ENCODE measurements at regions not wholly inside any gene's neighbourhood (a gene's known extent, or its start where the extent isn't known, plus 50 kb on each side); places are given as distances from the start of the nearest gene placed in this dataset.
"Not testable (repeated sequence)": the region's sequence is repeated elsewhere in the genome, so short reads cannot be mapped to it uniquely, and the experiment has no call there.

DNA sequence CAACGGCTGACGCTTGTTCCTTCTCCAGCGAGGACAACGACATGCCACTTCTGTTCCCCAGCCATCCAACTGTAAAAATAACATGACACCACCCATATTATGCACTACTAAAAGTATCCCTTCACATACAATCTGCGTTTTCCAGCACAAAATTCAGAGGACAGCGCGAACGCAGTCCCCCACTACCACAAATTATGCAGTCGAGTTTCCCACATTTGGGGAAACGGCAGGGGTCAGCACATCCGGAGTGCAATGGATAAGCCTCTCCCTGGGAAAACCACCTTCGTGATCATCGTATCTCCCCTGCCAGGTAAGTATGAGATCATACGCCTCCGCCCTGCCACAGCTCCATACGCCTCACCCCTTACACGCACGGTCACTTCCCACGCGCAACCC lies 120.9 kb downstream of the PPIAL4G start:
- intact Hi-C loops (cut with micrococcal nuclease): no loop called here

- intact Hi-C loops (cut with micrococcal nuclease): loop anchor here (2.0 kb wide), 1 partner anchor 17 kb away; no protein-coding TSS in a partner anchor
Observed at GRCh38 chr1:148361427-148362215, 121.5 kb downstream of the PPIAL4G start.

GRCh38 chr1:148357037-148357436 lies 126.1 kb downstream of the PPIAL4G start:
- intact Hi-C loops (cut with micrococcal nuclease): no loop called here

DNA sequence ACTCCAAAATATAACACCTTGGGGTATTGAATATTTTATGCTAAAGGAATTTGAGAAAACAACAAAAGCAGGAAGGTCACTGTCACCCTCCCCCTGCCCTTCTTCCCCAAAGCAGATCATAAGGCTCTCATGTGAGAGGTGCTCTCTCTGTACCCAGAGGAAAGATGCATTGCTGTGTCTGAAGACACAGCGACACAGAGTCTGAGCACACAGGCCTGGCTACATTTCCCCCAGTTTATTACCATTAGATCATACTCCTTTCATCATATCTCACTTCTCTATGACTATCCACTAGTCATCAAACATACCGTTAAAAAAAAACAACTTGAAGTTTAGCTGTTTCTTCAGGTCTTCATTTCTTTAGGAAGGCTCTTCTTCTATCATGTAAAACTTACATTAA lies 127.1 kb downstream of the PPIAL4G start:
- intact Hi-C loops (cut with micrococcal nuclease): no loop called here

GRCh38 chr1:148354913-148355308 lies 128.2 kb downstream of the PPIAL4G start:
- intact Hi-C loops (cut with micrococcal nuclease): loop anchor here (1.0 kb wide), 1 partner anchor 9 kb away; no protein-coding TSS in a partner anchor

DNA sequence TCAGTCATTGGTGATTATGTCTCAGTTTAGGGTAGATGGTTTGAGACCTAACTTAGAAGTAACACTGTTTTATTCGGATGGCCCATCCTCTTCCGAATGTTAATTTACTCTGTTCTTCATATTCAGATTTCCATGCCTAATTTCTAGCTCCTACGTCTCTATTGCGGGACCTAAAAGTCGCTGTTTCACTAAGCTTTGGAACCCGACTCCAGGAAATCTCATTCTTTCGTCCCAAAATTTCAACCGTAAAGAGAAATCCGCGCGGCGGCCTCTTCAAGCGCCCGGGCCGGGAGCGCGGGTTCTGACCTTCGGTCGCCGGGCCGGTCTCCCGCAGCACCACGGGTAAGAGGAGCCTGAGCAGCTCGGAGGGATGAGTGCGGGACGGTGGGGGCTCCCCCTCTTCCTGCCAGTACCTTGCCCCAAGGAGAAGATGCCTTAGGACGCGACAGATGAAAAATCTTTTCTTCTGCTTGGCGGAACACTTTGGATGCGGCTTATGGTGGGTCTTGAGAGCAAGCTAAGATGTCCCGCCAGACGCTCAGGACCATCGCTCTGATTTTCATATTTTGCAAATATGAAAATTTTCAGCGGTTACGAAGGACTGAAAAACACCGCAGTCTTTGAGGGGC lies 128.7 kb downstream of the PPIAL4G start:
- intact Hi-C loops (cut with micrococcal nuclease): loop anchor here (1.0 kb wide), 1 partner anchor 8 kb away; no protein-coding TSS in a partner anchor

- intact Hi-C loops (cut with micrococcal nuclease): loop anchor here (1.0 to 2.0 kb wide), 2 partner anchors 7 to 17 kb away; no protein-coding TSS in a partner anchor
Observed at GRCh38 chr1:148353461-148354283, 129.4 kb downstream of the PPIAL4G start.

DNA sequence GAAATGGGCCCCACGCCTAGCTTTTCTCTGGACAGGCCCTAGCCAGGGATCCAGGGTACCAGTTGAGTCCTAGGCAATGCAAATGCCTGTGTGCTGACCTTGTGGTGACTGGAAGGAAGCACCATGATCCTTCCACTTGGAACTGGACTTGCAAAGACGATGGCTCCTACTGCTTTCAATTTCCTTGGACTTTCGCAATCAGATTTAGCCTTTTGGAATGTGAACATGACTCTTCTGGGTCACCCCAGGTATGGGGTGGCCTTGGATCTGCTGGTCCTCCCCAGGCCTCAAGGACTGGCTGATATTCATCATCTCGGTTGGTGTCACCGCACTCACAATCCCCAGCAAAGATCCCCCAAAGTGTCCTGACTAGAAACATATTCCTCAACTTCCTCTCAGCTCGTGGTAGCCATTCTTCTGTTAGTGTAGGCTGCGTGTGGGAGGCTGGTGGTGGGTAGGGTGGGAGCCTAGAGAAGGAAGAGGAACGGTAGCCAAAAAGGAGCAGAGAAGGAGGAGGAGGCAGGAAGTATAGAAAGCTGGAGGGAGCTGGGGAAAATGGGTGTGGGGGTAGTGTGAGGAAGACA lies 130.5 kb downstream of the PPIAL4G start:
- intact Hi-C loops (cut with micrococcal nuclease): loop anchor here (2.0 kb wide), 1 partner anchor 16 kb away; no protein-coding TSS in a partner anchor

- intact Hi-C loops (cut with micrococcal nuclease): no loop called here
Observed at GRCh38 chr1:148347781-148348180, 135.3 kb downstream of the PPIAL4G start.

GRCh38 chr1:148345659-148346151 lies 137.4 kb downstream of the PPIAL4G start:
- intact Hi-C loops (cut with micrococcal nuclease): loop anchor here (1.0 to 2.0 kb wide), 3 partner anchors 9 to 39 kb away; no protein-coding TSS in a partner anchor

DNA sequence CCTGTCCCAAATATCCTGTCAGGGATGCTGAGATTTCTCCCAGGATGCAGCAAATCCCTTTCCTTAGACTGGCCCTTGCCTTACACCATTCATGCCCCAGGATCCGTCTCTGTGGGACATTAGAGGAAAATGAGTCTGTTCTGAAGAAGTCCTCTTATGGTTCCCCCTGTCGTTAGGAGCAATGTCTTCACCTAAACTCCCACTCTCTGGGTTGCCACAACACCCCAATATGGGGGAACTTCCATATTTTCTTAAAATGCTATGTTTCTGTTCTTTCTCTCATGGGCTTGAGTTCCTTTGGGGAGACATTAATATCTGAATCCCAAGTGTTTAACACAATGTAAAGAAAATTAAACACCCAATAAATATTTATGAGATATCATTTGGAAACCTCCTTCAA lies 138.5 kb downstream of the PPIAL4G start:
- intact Hi-C loops (cut with micrococcal nuclease): loop anchor here (2.0 kb wide), 2 partner anchors 16 to 40 kb away; no protein-coding TSS in a partner anchor

- intact Hi-C loops (cut with micrococcal nuclease): not testable (repeated sequence)
Observed at GRCh38 chr1:148341729-148342128, 141.4 kb downstream of the PPIAL4G start.

DNA sequence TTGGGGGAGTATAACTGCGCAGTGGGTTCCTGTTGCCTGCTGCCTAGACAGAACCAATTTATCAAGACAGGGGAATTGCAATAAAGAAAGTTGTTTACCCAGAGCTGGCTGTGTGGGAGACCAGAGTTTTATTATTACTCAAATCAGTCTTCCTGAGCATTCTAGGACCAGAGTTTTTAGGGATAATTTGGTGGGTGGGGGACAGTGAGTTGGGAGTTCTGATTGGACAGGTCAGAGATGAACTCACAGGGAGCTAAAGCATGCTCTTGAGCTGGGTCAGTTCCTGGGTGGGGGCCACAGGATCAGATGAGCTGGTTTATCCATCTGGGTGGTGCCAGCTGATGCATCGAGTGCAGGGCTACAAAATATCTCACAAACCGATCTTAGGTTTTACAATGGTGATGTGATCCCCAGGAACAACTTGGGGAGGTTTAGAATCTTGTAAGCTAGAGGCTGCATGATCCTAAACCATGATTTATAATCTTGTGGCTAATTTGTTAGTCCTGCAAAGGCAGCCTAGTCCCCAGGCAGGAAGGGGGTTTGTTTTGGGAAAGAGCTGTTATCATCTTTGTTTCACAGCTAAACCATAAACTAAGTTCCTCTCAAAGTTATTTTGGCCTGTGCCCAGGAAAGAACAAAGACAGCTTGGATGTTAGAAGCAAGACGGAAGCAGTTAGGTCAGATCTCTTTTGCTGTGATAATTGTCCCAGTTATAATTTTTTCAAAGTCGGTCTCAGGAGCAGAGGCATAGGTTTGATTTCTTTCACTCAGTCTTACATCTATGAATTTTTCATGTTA lies 146.8 kb downstream of the PPIAL4G start:
- intact Hi-C loops (cut with micrococcal nuclease): loop anchor here (2.0 to 10.0 kb wide), 3 partner anchors 16 to 1252 kb away; partner anchors contain the start of gene CHD1L

DNA sequence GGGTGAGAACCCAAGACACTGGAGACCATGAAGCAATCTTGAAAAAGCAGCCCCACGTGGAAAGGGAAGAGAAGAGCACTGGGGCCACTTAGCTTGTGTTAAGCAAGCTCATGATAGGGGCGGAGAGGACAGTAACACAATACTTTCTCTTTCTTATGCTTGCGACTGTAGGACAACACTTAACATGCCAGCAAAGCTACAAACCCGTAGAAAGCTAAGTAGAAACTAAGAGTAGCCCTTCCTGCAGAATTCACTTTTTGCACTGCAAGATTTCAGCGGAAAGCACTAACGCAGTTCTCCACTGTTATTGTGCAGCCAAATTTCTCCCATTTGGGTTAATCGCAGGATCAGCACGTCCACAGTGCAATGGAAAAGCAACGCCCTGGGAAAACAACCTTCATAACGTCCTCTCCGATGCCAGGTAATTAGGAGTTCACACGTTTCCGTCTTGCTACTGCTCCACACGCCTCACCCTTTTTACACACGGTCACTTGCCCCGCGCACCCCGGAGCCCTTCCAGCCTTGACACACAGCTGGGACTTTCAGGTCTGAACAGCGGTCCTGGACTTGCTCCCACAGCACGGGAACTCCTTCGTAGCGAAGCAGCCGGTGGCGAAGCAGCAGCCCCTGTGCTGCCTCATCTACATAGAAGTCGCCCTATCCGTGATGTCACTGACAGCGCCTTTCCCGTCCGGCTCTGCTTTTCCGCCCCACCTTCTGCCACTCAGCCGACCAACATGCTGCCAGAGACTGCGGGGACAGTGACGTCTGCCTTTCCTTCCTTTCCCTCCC lies 148.6 kb downstream of the PPIAL4G start:
- intact Hi-C loops (cut with micrococcal nuclease): loop anchor here (1.0 to 10.0 kb wide), 4 partner anchors 30 to 1250 kb away; partner anchors contain the start of gene CHD1L

DNA sequence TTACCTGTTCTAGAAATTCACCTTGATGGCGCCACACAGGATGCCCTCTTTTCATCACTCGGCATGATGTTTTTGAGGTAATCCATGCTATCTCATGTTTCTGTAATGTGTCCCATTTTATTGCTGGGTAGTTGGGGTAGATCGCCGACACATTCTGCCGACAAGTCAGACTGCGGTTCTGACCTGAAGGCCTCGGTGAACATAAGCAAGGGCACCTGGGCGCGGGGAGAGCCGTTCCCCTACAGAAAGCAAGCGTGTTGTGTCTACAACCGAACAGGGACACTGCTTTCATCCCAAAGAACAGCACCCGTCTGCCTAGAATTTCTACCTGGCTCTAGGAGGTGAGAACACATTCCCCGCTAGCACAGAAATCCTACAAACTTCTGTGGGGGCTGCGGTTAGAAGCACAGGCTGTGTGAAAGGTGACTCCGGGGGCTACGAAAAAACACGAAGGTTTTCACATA lies 149.2 kb downstream of the PPIAL4G start:
- intact Hi-C loops (cut with micrococcal nuclease): loop anchor here (1.0 to 10.0 kb wide), 4 partner anchors 30 to 1249 kb away; partner anchors contain the start of gene CHD1L

DNA sequence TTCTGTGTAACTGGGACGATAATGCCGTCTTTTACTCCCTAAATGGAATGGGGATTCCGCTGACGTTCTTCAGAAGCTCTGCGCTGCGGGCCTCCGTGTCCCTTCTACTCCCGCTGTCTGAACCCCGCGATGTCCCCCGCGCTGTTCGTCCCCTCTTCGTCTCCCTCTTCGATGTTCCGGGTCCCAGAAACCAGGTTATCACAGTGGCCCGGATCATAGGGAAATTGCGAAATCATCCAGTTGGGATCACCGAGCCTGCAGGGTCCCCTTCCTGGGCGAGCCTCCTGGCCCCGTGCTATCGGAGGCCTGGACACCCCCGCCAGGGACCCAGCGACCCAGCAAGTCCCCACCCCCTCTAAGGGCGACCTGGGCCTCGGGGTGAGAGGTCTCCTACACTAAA lies 154.2 kb downstream of the PPIAL4G start:
- intact Hi-C loops (cut with micrococcal nuclease): no loop called here

- intact Hi-C loops (cut with micrococcal nuclease): not testable (repeated sequence)
Observed at GRCh38 chr1:148325031-148325430, 158.1 kb downstream of the PPIAL4G start.

- intact Hi-C loops (cut with micrococcal nuclease): not testable (repeated sequence)
Observed at GRCh38 chr1:148324465-148324864, 158.6 kb downstream of the PPIAL4G start.

GRCh38 chr1:148320079-148320478 lies 163.0 kb downstream of the PPIAL4G start:
- intact Hi-C loops (cut with micrococcal nuclease): not testable (repeated sequence)
